ENCODE measurements at regions not wholly inside any gene's neighbourhood (a gene's known extent, or its start where the extent isn't known, plus 50 kb on each side); places are given as distances from the start of the nearest gene placed in this dataset.
"Not testable (repeated sequence)": the region's sequence is repeated elsewhere in the genome, so short reads cannot be mapped to it uniquely, and the experiment has no call there.

- H3K79me2 ChIP-seq (ENCODE audit: insufficient read depth, low read length); H3K4me1 Mint-ChIP-seq (ENCODE audit: low read depth, unreplicated experiment); DNase-seq (ENCODE audit: low read depth); H3K27ac Mint-ChIP-seq (ENCODE audit: unreplicated experiment); H3K36me3 Mint-ChIP-seq (ENCODE audit: low read depth, unreplicated experiment); H3K27me3 ChIP-seq (ENCODE audit: insufficient read depth, low read length); H3K27ac ChIP-seq (ENCODE audit: low read depth, low read length); H4K20me1 ChIP-seq (ENCODE audit: insufficient read depth, low read length); H3K9me3 Mint-ChIP-seq (ENCODE audit: unreplicated experiment); H3K4me2 ChIP-seq (ENCODE audit: low read length); H3K36me3 ChIP-seq (ENCODE audit: insufficient read depth, low read length); H3K4me3 ChIP-seq (ENCODE audit: insufficient read depth, low read depth, low read length); H2AFZ ChIP-seq (ENCODE audit: low read depth, low read length); H3K4me1 ChIP-seq (ENCODE audit: insufficient read depth, low read length); H3K9me3 ChIP-seq (ENCODE audit: insufficient read depth, low read depth, low read length); H3K9ac ChIP-seq (ENCODE audit: low read length); FAIRE-seq; H3K4me3 Mint-ChIP-seq (ENCODE audit: unreplicated experiment): not testable (repeated sequence)
- peaks cover 46% of the 10 kb centered on the region for H3K27me3 Mint-ChIP-seq (ENCODE audit: low read depth, unreplicated experiment)
Observed at GRCh38 chr1:223025190-223025734, 117.8 kb downstream of the TLR5 start.

GRCh38 chr1:223026639-223027038, 116.4 kb downstream of the TLR5 start:
- not testable (repeated sequence) for H3K79me2 ChIP-seq (ENCODE audit: insufficient read depth, low read length); H3K4me3 Mint-ChIP-seq (ENCODE audit: unreplicated experiment); H3K27ac Mint-ChIP-seq (ENCODE audit: unreplicated experiment); FAIRE-seq; H3K4me1 ChIP-seq (ENCODE audit: insufficient read depth, low read length); H3K9me3 ChIP-seq (ENCODE audit: insufficient read depth, low read depth, low read length); H3K36me3 ChIP-seq (ENCODE audit: insufficient read depth, low read length); H3K4me3 ChIP-seq (ENCODE audit: insufficient read depth, low read depth, low read length); H4K20me1 ChIP-seq (ENCODE audit: insufficient read depth, low read length); H3K9ac ChIP-seq (ENCODE audit: low read length); H3K4me1 Mint-ChIP-seq (ENCODE audit: low read depth, unreplicated experiment); DNase-seq (ENCODE audit: low read depth); H3K9me3 Mint-ChIP-seq (ENCODE audit: unreplicated experiment); H3K27ac ChIP-seq (ENCODE audit: low read depth, low read length); H3K36me3 Mint-ChIP-seq (ENCODE audit: low read depth, unreplicated experiment); H3K4me2 ChIP-seq (ENCODE audit: low read length); H2AFZ ChIP-seq (ENCODE audit: low read depth, low read length); H3K27me3 ChIP-seq (ENCODE audit: insufficient read depth, low read length)
- H3K27me3 Mint-ChIP-seq (ENCODE audit: low read depth, unreplicated experiment), result peaks cover 55% of the 10 kb centered on the region

DNA sequence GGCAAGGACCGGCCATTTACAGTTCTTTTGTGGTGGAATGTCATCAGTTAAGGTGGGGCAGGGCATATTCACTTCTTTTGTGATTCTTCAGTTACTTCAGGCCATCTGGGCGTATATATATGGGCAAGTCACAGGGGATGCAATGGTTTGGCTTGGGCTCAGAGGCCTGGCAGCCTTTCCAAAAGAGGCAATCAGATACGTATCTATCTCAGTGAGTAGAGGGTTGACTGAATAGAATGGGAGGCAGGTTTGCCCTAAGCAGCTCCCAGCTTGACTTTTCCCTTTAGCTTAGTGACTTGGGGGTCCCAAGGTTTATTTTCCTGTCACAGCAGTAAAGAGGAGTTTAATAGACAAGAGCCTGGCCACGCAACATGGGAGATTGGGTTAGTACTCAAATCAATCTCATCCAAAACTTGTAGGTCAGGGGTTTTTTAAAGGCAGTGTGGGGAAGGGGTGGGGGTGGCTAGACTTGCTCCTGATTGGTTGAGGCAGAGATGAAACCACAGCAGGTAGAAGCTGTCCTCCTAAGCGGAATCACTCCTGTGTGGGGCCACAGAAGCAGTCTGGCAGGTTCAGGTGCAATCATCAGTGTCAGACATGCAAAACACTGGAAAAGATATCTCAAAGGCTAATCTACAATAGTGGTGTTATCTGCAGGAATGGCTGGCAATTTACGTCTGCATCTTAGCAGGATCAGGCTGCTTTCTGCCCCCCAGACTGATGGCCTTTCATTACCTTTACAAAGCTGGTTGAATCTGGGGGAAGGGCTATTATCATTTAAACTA, 112.9 kb downstream of the TLR5 start:
- no peak overlapping the region for H3K4me2 ChIP-seq (ENCODE audit: low read length)
- Mint-ChIP-seq H3K27me3 (ENCODE audit: low read depth, unreplicated experiment) (peaks cover 56% of the 10 kb centered on the region), H3K27ac (ENCODE audit: unreplicated experiment) (no peak overlapping the region), H3K36me3 (ENCODE audit: low read depth, unreplicated experiment) (no peaks in the 10 kb centered on the region), H3K4me3 (ENCODE audit: unreplicated experiment) (no peak overlapping the region), H3K9me3 (ENCODE audit: unreplicated experiment) (peaks cover 7% of the 10 kb centered on the region), H3K4me1 (ENCODE audit: low read depth, unreplicated experiment) (peaks cover 8% of the 10 kb centered on the region)
- no peak for DNase-seq (ENCODE audit: low read depth)
- TF ChIP-seq EZH2 (IDR thresholded peaks at IDR 0.05; ENCODE audit: insufficient read depth, low read length), result no peak
- TF ChIP-seq CTCF (IDR thresholded peaks at IDR 0.05; ENCODE audit: insufficient read depth, low read depth, low read length), result no peak
- no peaks in the 10 kb centered on the region for H3K4me1 ChIP-seq (ENCODE audit: insufficient read depth, low read length)
- H3K27ac ChIP-seq (ENCODE audit: low read depth, low read length), result no peak overlapping the region
- no peaks in the 10 kb centered on the region for H3K79me2 ChIP-seq (ENCODE audit: insufficient read depth, low read length)
- H4K20me1 ChIP-seq (ENCODE audit: insufficient read depth, low read length), result no peaks in the 10 kb centered on the region
- FAIRE-seq, result no peak
- no peak overlapping the region for H3K4me3 ChIP-seq (ENCODE audit: insufficient read depth, low read depth, low read length)
- H2AFZ ChIP-seq (ENCODE audit: low read depth, low read length), result no peak overlapping the region
- no peaks in the 10 kb centered on the region for H3K9me3 ChIP-seq (ENCODE audit: insufficient read depth, low read depth, low read length)
- no peaks in the 10 kb centered on the region for H3K36me3 ChIP-seq (ENCODE audit: insufficient read depth, low read length)
- no peak overlapping the region for H3K9ac ChIP-seq (ENCODE audit: low read length)
- peaks cover 2% of the 10 kb centered on the region for H3K27me3 ChIP-seq (ENCODE audit: insufficient read depth, low read length)
